H4 (cell line): ENCODE measurements at regions not wholly inside any gene's neighbourhood (a gene's known extent, or its start where the extent isn't known, plus 50 kb on each side); places are given as distances from the start of the nearest gene placed in this dataset.
A peak's percentile ranks its signal among the peaks of the same experiment; 100 is the strongest.

Source experiments
- DNase-seq: peaks from one replicate; pipeline ENCODE4 v3.0.0-alpha.2; 2015; ENCODE audit warnings: low spot score

- DNase-seq: no peak
Measured at GRCh38 chr4:56206258-56206657, 181.0 kb downstream of the AASDH start.

- DNase-seq: no peak
Measured at GRCh38 chr4:56200275-56200674, 187.0 kb downstream of the AASDH start.

GRCh38 chr4:56198265-56198664, 189.0 kb downstream of the AASDH start:
- no peak for DNase-seq

GRCh38 chr4:56197387-56197786, 189.9 kb downstream of the AASDH start:
- peak; percentile 9 for DNase-seq

- DNase-seq: no peak
Measured at GRCh38 chr4:56195025-56195424, 192.3 kb downstream of the AASDH start.

GRCh38 chr4:56191534-56191933, 195.8 kb downstream of the AASDH start:
- no peak for DNase-seq

GRCh38 chr4:56187688-56188087, 199.6 kb downstream of the AASDH start:
- no peak for DNase-seq

GRCh38 chr4:56186808-56187523, 200.3 kb downstream of the AASDH start:
- DNase-seq: no peak

- DNase-seq: no peak
Measured at GRCh38 chr4:56185901-56186300, 201.4 kb downstream of the AASDH start.

- DNase-seq: no peak
Measured at GRCh38 chr4:56184214-56184613, 203.1 kb downstream of the AASDH start.

- DNase-seq: no peak
Measured at GRCh38 chr4:56183344-56183959, 203.8 kb downstream of the AASDH start.

GRCh38 chr4:56182356-56182755, 204.9 kb downstream of the AASDH start:
- no peak for DNase-seq

- no peak for DNase-seq
Measured at GRCh38 chr4:56181140-56181953, 205.9 kb downstream of the AASDH start.

- no peak for DNase-seq
Measured at GRCh38 chr4:56169061-56169460, 218.2 kb downstream of the AASDH start.

- DNase-seq: no peak
Measured at GRCh38 chr4:56164907-56165306, 216.2 kb downstream of the CEP135 start.

- DNase-seq: no peak
Measured at GRCh38 chr4:56160636-56161035, 211.9 kb downstream of the CEP135 start.

GRCh38 chr4:56158483-56158882, 209.7 kb downstream of the CEP135 start:
- no peak for DNase-seq

- DNase-seq: no peak
Measured at GRCh38 chr4:56156141-56156540, 207.4 kb downstream of the CEP135 start.

GRCh38 chr4:56155432-56155831, 206.7 kb downstream of the CEP135 start:
- DNase-seq: no peak

GRCh38 chr4:56149591-56149990, 200.8 kb downstream of the CEP135 start:
- DNase-seq: no peak

- no peak for DNase-seq
Measured at GRCh38 chr4:56148428-56148827, 199.7 kb downstream of the CEP135 start.

- no peak for DNase-seq
Measured at GRCh38 chr4:56147371-56147770, 198.6 kb downstream of the CEP135 start.

- no peak for DNase-seq
Measured at GRCh38 chr4:56146956-56147355, 198.2 kb downstream of the CEP135 start.
